WTC11 (cell line): ENCODE measurements at regions not wholly inside any gene's neighbourhood (a gene's known extent, or its start where the extent isn't known, plus 50 kb on each side); places are given as distances from the start of the nearest gene placed in this dataset.

Experiments used
- ATAC-seq: fragments of 200-7000 bp; cut with Tn5 transposase; 2 replicates; pipeline ENCODE4 v1.10.0; 2021; ENCODE audit warnings: mild to moderate bottlenecking, moderate library complexity
- CTCF ChIA-PET: fragments of 300-600 bp; sonication (Branson Sonifier 250); formaldehyde crosslinking; loops from one replicate; lab custom pipeline; 2021; ENCODE audit warnings: antibody characterized with exemption; lab: Charles Lee
- POLR2A ChIA-PET: fragments of 350-600 bp; sonication (Branson Sonifier 250); formaldehyde crosslinking; loops from one replicate; lab custom pipeline; 2021; ENCODE audit warnings: antibody characterized with exemption; lab: Charles Lee
- DNase-seq: peaks from one replicate; pipeline ENCODE4 v3.0.0; 2021; ENCODE audit warnings: low spot score
- H3K27ac Mint-ChIP-seq: 2 replicates; pipeline ENCODE4 v1.8.0; 2021; ENCODE audit warnings: mixed read lengths
- H3K27me3 Mint-ChIP-seq: 2 replicates; pipeline ENCODE4 v1.8.0; 2021; ENCODE audit warnings: low read depth, mild to moderate bottlenecking, moderate library complexity, mixed read lengths
- H3K36me3 Mint-ChIP-seq: 2 replicates; pipeline ENCODE4 v1.8.0; 2021; ENCODE audit warnings: mixed read lengths
- H3K4me1 Mint-ChIP-seq: 2 replicates; pipeline ENCODE4 v1.8.0; 2022; ENCODE audit warnings: mixed read lengths
- H3K4me3 Mint-ChIP-seq: 2 replicates; pipeline ENCODE4 v1.8.0; 2021; ENCODE audit warnings: mild to moderate bottlenecking, moderate library complexity, mixed read lengths
- H3K9me3 Mint-ChIP-seq: 2 replicates; pipeline ENCODE4 v1.8.0; 2021; ENCODE audit warnings: mixed read lengths
- ELF4 ChIP-seq: sonication (generic); formaldehyde crosslinking; IDR thresholded peaks from 2 replicates; pipeline ENCODE4 v1.8.1; 2022; ENCODE audit warnings: low read depth, mild to moderate bottlenecking, moderate library complexity, missing genetic modification reagents
- HMGA2 ChIP-seq: fragments of 250-450 bp; sonication (Bioruptor Pico); IDR thresholded peaks from 2 replicates; pipeline ENCODE4 v1.4.0; 2021; ENCODE audit warnings: mild to moderate bottlenecking, moderate library complexity
- JUN ChIP-seq: sonication (generic); formaldehyde crosslinking; IDR thresholded peaks from 2 replicates; pipeline ENCODE4 v1.8.0; 2023; ENCODE audit warnings: mild to moderate bottlenecking, missing genetic modification reagents
- MXD4 ChIP-seq: fragments of 250-450 bp; sonication (Bioruptor Pico); IDR thresholded peaks from 2 replicates; pipeline ENCODE4 v1.8.0; 2021; ENCODE audit warnings: mild to moderate bottlenecking, moderate library complexity, borderline replicate concordance
- NFATC4 ChIP-seq: fragments of 250-450 bp; sonication (Bioruptor Pico); IDR thresholded peaks from 2 replicates; pipeline ENCODE4 v1.9.0; 2021; ENCODE audit warnings: mild to moderate bottlenecking
- OVOL2 ChIP-seq: fragments of 250-450 bp; sonication (Bioruptor Pico); IDR thresholded peaks from 2 replicates; pipeline ENCODE4 v1.9.0; 2021; ENCODE audit warnings: mild to moderate bottlenecking, borderline replicate concordance
- RORB ChIP-seq: fragments of 250-450 bp; sonication (Bioruptor Pico); IDR thresholded peaks from 2 replicates; pipeline ENCODE4 v1.9.0; 2021; ENCODE audit warnings: mild to moderate bottlenecking
- SMAD4 ChIP-seq: sonication (generic); formaldehyde crosslinking; IDR thresholded peaks from 2 replicates; pipeline ENCODE4 v1.8.0; 2022; ENCODE audit warnings: mild to moderate bottlenecking, missing genetic modification reagents
- TCF7 ChIP-seq: sonication (generic); formaldehyde crosslinking; IDR thresholded peaks from 2 replicates; pipeline ENCODE4 v1.8.0; 2022; ENCODE audit warnings: mild to moderate bottlenecking, low read depth, missing genetic modification reagents, moderate library complexity
- ZNF219 ChIP-seq: sonication (generic); formaldehyde crosslinking; IDR thresholded peaks from 2 replicates; pipeline ENCODE4 v1.8.0; 2023; ENCODE audit warnings: missing genetic modification reagents, mild to moderate bottlenecking, borderline replicate concordance
- TF ChIP-seq, protein P1 (sequence below): fragments of 250-450 bp; sonication (Bioruptor Pico); IDR thresholded peaks from 2 replicates; pipeline ENCODE4 v1.9.0; 2021; ENCODE audit warnings: mild to moderate bottlenecking, borderline replicate concordance
- TF ChIP-seq, protein P2 (sequence below): fragments of 250-450 bp; sonication (Bioruptor Pico); IDR thresholded peaks from 2 replicates; pipeline ENCODE4 v1.9.0; 2021; ENCODE audit warnings: mild to moderate bottlenecking
- TF ChIP-seq, protein P3 (sequence below): sonication (generic); formaldehyde crosslinking; IDR thresholded peaks from 2 replicates; pipeline ENCODE4 v1.8.1; 2022; ENCODE audit warnings: low read depth, missing genetic modification reagents, borderline replicate concordance
- TF ChIP-seq, protein P4 (sequence below): sonication (generic); formaldehyde crosslinking; conservative IDR thresholded peaks from 2 replicates; pipeline ENCODE4 v1.8.1; 2023; ENCODE audit warnings: mild to moderate bottlenecking, low read depth, missing genetic modification reagents, moderate library complexity
- TF ChIP-seq, protein P5 (sequence below): sonication (generic); formaldehyde crosslinking; IDR thresholded peaks from 2 replicates; pipeline ENCODE4 v1.8.1; 2023; ENCODE audit warnings: mild to moderate bottlenecking, missing genetic modification reagents
- TF ChIP-seq, protein P6 (sequence below): sonication (generic); formaldehyde crosslinking; IDR thresholded peaks from 2 replicates; pipeline ENCODE4 v1.8.1; 2022; ENCODE audit warnings: missing genetic modification reagents, borderline replicate concordance
- TF ChIP-seq, protein P7 (sequence below): sonication (generic); formaldehyde crosslinking; IDR thresholded peaks from 2 replicates; pipeline ENCODE4 v1.8.0; 2022; ENCODE audit warnings: mild to moderate bottlenecking, missing genetic modification reagents
- TF ChIP-seq, protein P8 (sequence below): sonication (generic); formaldehyde crosslinking; IDR thresholded peaks from 2 replicates; pipeline ENCODE4 v1.8.0; 2023; ENCODE audit warnings: mild to moderate bottlenecking, missing genetic modification reagents

DNA sequence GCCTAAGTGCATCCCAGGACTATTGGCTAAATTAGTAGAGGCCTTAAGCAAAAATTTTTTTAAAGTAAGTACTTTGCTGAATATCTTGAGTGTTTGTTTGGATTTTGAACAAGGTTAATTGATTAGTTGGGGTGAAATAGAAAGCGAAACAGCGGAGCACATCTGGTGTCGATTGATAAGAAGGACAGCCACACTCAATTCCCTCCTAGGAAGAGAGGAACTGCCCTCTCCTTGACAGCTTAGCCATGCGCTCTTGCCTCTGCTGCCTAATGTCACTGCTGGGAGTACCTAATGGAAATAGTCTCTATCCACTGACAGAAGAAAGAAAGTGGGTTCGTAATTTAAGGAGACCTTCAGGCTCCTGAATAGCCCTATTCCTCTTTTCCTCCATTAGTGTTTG is 943.6 kb downstream of the DIPK2A start:
- H3K36me3 Mint-ChIP-seq: no peaks in the 10 kb centered on the region; the same call in 1 of the 2 replicates
- DNase-seq: no peak
- H3K4me3 Mint-ChIP-seq: no peak overlapping the region
- CTCF ChIA-PET: no interaction called here
- TF ChIP-seq, protein P1, sequence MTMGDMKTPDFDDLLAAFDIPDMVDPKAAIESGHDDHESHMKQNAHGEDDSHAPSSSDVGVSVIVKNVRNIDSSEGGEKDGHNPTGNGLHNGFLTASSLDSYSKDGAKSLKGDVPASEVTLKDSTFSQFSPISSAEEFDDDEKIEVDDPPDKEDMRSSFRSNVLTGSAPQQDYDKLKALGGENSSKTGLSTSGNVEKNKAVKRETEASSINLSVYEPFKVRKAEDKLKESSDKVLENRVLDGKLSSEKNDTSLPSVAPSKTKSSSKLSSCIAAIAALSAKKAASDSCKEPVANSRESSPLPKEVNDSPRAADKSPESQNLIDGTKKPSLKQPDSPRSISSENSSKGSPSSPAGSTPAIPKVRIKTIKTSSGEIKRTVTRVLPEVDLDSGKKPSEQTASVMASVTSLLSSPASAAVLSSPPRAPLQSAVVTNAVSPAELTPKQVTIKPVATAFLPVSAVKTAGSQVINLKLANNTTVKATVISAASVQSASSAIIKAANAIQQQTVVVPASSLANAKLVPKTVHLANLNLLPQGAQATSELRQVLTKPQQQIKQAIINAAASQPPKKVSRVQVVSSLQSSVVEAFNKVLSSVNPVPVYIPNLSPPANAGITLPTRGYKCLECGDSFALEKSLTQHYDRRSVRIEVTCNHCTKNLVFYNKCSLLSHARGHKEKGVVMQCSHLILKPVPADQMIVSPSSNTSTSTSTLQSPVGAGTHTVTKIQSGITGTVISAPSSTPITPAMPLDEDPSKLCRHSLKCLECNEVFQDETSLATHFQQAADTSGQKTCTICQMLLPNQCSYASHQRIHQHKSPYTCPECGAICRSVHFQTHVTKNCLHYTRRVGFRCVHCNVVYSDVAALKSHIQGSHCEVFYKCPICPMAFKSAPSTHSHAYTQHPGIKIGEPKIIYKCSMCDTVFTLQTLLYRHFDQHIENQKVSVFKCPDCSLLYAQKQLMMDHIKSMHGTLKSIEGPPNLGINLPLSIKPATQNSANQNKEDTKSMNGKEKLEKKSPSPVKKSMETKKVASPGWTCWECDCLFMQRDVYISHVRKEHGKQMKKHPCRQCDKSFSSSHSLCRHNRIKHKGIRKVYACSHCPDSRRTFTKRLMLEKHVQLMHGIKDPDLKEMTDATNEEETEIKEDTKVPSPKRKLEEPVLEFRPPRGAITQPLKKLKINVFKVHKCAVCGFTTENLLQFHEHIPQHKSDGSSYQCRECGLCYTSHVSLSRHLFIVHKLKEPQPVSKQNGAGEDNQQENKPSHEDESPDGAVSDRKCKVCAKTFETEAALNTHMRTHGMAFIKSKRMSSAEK: no peak
- TF ChIP-seq SMAD4 (CRISPR knock-in tag) (no peak), OVOL2 (CRISPR knock-in tag) (no peak), ZNF219 (CRISPR knock-in tag) (no peak), TCF7 (CRISPR knock-in tag) (no peak), MXD4 (CRISPR knock-in tag) (no peak), NFATC4 (no peak), HMGA2 (no peak), ELF4 (CRISPR knock-in tag) (no peak), RORB (no peak), JUN (CRISPR knock-in tag) (no peak)
- TF ChIP-seq, protein P2, sequence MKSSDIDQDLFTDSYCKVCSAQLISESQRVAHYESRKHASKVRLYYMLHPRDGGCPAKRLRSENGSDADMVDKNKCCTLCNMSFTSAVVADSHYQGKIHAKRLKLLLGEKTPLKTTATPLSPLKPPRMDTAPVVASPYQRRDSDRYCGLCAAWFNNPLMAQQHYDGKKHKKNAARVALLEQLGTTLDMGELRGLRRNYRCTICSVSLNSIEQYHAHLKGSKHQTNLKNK (CRISPR knock-in tag): no peak
- TF ChIP-seq, protein P3, sequence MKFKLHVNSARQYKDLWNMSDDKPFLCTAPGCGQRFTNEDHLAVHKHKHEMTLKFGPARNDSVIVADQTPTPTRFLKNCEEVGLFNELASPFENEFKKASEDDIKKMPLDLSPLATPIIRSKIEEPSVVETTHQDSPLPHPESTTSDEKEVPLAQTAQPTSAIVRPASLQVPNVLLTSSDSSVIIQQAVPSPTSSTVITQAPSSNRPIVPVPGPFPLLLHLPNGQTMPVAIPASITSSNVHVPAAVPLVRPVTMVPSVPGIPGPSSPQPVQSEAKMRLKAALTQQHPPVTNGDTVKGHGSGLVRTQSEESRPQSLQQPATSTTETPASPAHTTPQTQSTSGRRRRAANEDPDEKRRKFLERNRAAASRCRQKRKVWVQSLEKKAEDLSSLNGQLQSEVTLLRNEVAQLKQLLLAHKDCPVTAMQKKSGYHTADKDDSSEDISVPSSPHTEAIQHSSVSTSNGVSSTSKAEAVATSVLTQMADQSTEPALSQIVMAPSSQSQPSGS (CRISPR knock-in tag): no peak
- TF ChIP-seq, protein P4, sequence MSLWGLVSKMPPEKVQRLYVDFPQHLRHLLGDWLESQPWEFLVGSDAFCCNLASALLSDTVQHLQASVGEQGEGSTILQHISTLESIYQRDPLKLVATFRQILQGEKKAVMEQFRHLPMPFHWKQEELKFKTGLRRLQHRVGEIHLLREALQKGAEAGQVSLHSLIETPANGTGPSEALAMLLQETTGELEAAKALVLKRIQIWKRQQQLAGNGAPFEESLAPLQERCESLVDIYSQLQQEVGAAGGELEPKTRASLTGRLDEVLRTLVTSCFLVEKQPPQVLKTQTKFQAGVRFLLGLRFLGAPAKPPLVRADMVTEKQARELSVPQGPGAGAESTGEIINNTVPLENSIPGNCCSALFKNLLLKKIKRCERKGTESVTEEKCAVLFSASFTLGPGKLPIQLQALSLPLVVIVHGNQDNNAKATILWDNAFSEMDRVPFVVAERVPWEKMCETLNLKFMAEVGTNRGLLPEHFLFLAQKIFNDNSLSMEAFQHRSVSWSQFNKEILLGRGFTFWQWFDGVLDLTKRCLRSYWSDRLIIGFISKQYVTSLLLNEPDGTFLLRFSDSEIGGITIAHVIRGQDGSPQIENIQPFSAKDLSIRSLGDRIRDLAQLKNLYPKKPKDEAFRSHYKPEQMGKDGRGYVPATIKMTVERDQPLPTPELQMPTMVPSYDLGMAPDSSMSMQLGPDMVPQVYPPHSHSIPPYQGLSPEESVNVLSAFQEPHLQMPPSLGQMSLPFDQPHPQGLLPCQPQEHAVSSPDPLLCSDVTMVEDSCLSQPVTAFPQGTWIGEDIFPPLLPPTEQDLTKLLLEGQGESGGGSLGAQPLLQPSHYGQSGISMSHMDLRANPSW: no peak
- TF ChIP-seq, protein P5, sequence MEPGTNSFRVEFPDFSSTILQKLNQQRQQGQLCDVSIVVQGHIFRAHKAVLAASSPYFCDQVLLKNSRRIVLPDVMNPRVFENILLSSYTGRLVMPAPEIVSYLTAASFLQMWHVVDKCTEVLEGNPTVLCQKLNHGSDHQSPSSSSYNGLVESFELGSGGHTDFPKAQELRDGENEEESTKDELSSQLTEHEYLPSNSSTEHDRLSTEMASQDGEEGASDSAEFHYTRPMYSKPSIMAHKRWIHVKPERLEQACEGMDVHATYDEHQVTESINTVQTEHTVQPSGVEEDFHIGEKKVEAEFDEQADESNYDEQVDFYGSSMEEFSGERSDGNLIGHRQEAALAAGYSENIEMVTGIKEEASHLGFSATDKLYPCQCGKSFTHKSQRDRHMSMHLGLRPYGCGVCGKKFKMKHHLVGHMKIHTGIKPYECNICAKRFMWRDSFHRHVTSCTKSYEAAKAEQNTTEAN (CRISPR knock-in tag): no peak
- TF ChIP-seq, protein P6, sequence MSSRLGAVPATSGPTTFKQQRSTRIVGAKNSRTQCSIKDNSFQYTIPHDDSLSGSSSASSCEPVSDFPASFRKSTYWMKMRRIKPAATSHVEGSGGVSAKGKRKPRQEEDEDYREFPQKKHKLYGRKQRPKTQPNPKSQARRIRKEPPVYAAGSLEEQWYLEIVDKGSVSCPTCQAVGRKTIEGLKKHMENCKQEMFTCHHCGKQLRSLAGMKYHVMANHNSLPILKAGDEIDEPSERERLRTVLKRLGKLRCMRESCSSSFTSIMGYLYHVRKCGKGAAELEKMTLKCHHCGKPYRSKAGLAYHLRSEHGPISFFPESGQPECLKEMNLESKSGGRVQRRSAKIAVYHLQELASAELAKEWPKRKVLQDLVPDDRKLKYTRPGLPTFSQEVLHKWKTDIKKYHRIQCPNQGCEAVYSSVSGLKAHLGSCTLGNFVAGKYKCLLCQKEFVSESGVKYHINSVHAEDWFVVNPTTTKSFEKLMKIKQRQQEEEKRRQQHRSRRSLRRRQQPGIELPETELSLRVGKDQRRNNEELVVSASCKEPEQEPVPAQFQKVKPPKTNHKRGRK (CRISPR knock-in tag): no peak
- TF ChIP-seq, protein P7, sequence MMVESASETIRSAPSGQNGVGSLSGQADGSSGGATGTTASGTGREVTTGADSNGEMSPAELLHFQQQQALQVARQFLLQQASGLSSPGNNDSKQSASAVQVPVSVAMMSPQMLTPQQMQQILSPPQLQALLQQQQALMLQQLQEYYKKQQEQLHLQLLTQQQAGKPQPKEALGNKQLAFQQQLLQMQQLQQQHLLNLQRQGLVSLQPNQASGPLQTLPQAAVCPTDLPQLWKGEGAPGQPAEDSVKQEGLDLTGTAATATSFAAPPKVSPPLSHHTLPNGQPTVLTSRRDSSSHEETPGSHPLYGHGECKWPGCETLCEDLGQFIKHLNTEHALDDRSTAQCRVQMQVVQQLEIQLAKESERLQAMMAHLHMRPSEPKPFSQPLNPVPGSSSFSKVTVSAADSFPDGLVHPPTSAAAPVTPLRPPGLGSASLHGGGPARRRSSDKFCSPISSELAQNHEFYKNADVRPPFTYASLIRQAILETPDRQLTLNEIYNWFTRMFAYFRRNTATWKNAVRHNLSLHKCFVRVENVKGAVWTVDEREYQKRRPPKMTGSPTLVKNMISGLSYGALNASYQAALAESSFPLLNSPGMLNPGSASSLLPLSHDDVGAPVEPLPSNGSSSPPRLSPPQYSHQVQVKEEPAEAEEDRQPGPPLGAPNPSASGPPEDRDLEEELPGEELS (CRISPR knock-in tag): no peak
- TF ChIP-seq, protein P8, sequence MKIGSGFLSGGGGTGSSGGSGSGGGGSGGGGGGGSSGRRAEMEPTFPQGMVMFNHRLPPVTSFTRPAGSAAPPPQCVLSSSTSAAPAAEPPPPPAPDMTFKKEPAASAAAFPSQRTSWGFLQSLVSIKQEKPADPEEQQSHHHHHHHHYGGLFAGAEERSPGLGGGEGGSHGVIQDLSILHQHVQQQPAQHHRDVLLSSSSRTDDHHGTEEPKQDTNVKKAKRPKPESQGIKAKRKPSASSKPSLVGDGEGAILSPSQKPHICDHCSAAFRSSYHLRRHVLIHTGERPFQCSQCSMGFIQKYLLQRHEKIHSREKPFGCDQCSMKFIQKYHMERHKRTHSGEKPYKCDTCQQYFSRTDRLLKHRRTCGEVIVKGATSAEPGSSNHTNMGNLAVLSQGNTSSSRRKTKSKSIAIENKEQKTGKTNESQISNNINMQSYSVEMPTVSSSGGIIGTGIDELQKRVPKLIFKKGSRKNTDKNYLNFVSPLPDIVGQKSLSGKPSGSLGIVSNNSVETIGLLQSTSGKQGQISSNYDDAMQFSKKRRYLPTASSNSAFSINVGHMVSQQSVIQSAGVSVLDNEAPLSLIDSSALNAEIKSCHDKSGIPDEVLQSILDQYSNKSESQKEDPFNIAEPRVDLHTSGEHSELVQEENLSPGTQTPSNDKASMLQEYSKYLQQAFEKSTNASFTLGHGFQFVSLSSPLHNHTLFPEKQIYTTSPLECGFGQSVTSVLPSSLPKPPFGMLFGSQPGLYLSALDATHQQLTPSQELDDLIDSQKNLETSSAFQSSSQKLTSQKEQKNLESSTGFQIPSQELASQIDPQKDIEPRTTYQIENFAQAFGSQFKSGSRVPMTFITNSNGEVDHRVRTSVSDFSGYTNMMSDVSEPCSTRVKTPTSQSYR (CRISPR knock-in tag): no peak
- TF ChIP-seq, all 79 proteins: peak for 0
- no peak for ATAC-seq
- no peak overlapping the region for H3K27ac Mint-ChIP-seq
- no peaks in the 10 kb centered on the region for H3K27me3 Mint-ChIP-seq
- H3K4me1 Mint-ChIP-seq: 0 out of 2 replicates have a peak, but pooled peaks cover 3% of the 10 kb centered on the region
- H3K9me3 Mint-ChIP-seq: peaks cover 7% of the 10 kb centered on the region
- POLR2A ChIA-PET: interaction anchor here (0.5 kb wide), 1 partner anchor 256 kb away, joined by 3 read pairs; no protein-coding TSS in a partner anchor
